CD14-positive monocyte (primary cell): ENCODE measurements at regions not wholly inside any gene's neighbourhood (a gene's known extent, or its start where the extent isn't known, plus 50 kb on each side); places are given as distances from the start of the nearest gene placed in this dataset.

Experiments
- DNase-seq, 3 donors: peaks; one replicate each; pipeline ENCODE4 v3.0.0-alpha.2; 2011 to 2022
- H2AFZ ChIP-seq: 2 replicates; pipeline ENCODE4 v1.6.0; 2012; ENCODE audit warnings: mild to moderate bottlenecking, low read depth, low read length, inconsistent platforms; ENCODE audit not compliant: insufficient read depth, poor library complexity, severe bottlenecking
- H3K27ac ChIP-seq, 2 donors: 1 replicate in 1 of 2; 2 replicates in 1 of 2; pipeline ENCODE4 v1.5.1; 2012 to 2013; ENCODE audit warnings: low read length in 2 of 2, control low read depth in 1 of 2, inconsistent platforms in 1 of 2, low read depth in 1 of 2, mild to moderate bottlenecking in 1 of 2
- H3K27me3 ChIP-seq, 2 donors: one replicate each; pipeline versions ENCODE4 v1.6.0 to v1.6.1; 2011 to 2013; ENCODE audit warnings: low read length in 2 of 2; ENCODE audit not compliant: control insufficient read depth in 2 of 2, insufficient read depth in 2 of 2
- H3K36me3 ChIP-seq, 2 donors: replicated peaks in 1 of 2; 1 replicate in 1 of 2; 2 replicates in 1 of 2; pipeline versions ENCODE4 v1.5.1 to v1.6.1; 2012 to 2013; ENCODE audit warnings: low read length in 2 of 2, control low read depth in 1 of 2, inconsistent platforms in 1 of 2, mild to moderate bottlenecking in 1 of 2; ENCODE audit not compliant: insufficient read depth in 2 of 2, control insufficient read depth in 1 of 2
- H3K4me1 ChIP-seq, 2 donors: 1 replicate in 1 of 2; 2 replicates in 1 of 2; pipeline versions ENCODE4 v1.5.1 to v1.6.1; 2012 to 2013; ENCODE audit warnings: low read length in 2 of 2, control low read depth in 1 of 2, inconsistent platforms in 1 of 2, mild to moderate bottlenecking in 1 of 2, moderate library complexity in 1 of 2; ENCODE audit not compliant: insufficient read depth in 2 of 2, control insufficient read depth in 1 of 2
- H3K4me2 ChIP-seq: replicated peaks from 2 replicates; pipeline ENCODE3; 2012; ENCODE audit warnings: low read length, moderate library complexity, mild to moderate bottlenecking; ENCODE audit not compliant: poor library complexity, severe bottlenecking; ENCODE audit errors: extremely low read depth
- H3K4me3 ChIP-seq, 3 experiments: fragments of 200-600 bp in 1 of 3; sonication (generic) in 1 of 3; replicated peaks in 1 of 3; 1 replicate in 2 of 3; 2 replicates in 1 of 3; pipeline ENCODE4 v1.5.1; 2011 to 2013; ENCODE audit warnings: low read length in 3 of 3, mild to moderate bottlenecking in 3 of 3, control low read depth in 2 of 3, low read depth in 2 of 3, inconsistent platforms in 1 of 3, moderate library complexity in 1 of 3
- H3K79me2 ChIP-seq: 2 replicates; pipeline ENCODE4 v1.6.0; 2012; ENCODE audit warnings: mild to moderate bottlenecking, control low read depth, inconsistent platforms, low read length, moderate library complexity; ENCODE audit not compliant: insufficient read depth
- H3K9ac ChIP-seq: 2 replicates; pipeline ENCODE4 v1.6.0; 2017; ENCODE audit warnings: low read length, mild to moderate bottlenecking; ENCODE audit not compliant: insufficient read depth, poor library complexity, severe bottlenecking
- H3K9me3 ChIP-seq, 2 donors: replicated peaks in 1 of 2; 1 replicate in 1 of 2; 2 replicates in 1 of 2; pipeline versions ENCODE4 v1.5.1 to v1.6.1; 2012 to 2013; ENCODE audit warnings: low read length in 2 of 2, control low read depth in 1 of 2; ENCODE audit not compliant: control insufficient read depth in 1 of 2, insufficient read depth in 1 of 2
- H4K20me1 ChIP-seq: 2 replicates; pipeline ENCODE4 v1.6.0; 2012; ENCODE audit warnings: mild to moderate bottlenecking, low read length, control low read depth, moderate library complexity; ENCODE audit not compliant: insufficient read depth
- H3K27ac Mint-ChIP-seq, 7 donors: one replicate each; pipeline ENCODE4 v1.8.0; 2020; ENCODE audit warnings: mild to moderate bottlenecking in 7 of 7, mixed read lengths in 7 of 7, moderate library complexity in 6 of 7, inconsistent platforms in 2 of 7
- H3K27me3 Mint-ChIP-seq, 3 donors: one replicate each; pipeline ENCODE4 v1.8.0; 2021 to 2022; ENCODE audit warnings: low read depth in 3 of 3, mild to moderate bottlenecking in 3 of 3, mixed read lengths in 3 of 3, moderate library complexity in 3 of 3, inconsistent platforms in 1 of 3
- H3K36me3 Mint-ChIP-seq, 2 donors: one replicate each; pipeline ENCODE4 v1.8.0; 2020; ENCODE audit warnings: mixed read lengths in 2 of 2, inconsistent platforms in 1 of 2, mild to moderate bottlenecking in 1 of 2
- H3K4me1 Mint-ChIP-seq: one replicate; pipeline ENCODE4 v1.8.0; 2020; ENCODE audit warnings: mild to moderate bottlenecking, mixed read lengths
- H3K4me3 Mint-ChIP-seq, 2 donors: one replicate each; pipeline ENCODE4 v1.8.0; 2020; ENCODE audit warnings: mild to moderate bottlenecking in 2 of 2, mixed read lengths in 2 of 2, moderate library complexity in 1 of 2
- H3K9me3 Mint-ChIP-seq, 7 donors: one replicate each; pipeline ENCODE4 v1.8.0; 2020 to 2022; ENCODE audit warnings: mixed read lengths in 7 of 7, mild to moderate bottlenecking in 6 of 7, moderate library complexity in 6 of 7, inconsistent platforms in 2 of 7
- WGBS: methylation state at CpG from one replicate; pipeline ENCODE4 v1.1.5; 2013; ENCODE audit warnings: missing lambda C conversion rate; ENCODE audit not compliant: insufficient coverage; 5-methylcytosine and 5-hydroxymethylcytosine counted together
- intact Hi-C, 2 donors: fragments of 100-400 bp; cut with micrococcal nuclease; formaldehyde crosslinking; loops; one replicate each; pipeline versions ENCODE4 v1.15.0 to v1.15.1; 2023
- TF ChIP-seq, protein P1 (sequence below): fragments of 200-600 bp; IDR thresholded peaks from one replicate; pipeline ENCODE4 v1.8.0; 2022; ENCODE audit warnings: antibody characterized with exemption, mild to moderate bottlenecking

DNA sequence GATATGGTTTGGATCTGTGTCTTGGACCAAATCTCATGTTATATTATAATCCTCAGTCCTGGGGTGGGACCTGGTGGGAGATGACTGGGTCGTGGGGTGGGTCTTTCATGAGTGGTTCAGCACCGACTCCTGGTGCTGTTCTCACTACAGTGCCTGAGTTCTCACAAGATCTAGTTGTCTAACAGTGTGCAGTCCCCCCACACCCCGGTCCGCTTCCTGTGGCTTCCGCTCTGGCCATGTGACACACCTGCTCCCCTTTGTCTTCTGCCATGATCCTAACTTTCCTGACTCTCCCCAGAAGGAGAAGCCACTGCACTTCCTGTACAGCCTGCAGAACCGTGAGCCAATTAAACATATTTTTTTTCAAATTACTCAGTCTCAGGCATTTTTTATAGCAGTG is 1262.2 kb downstream of the TMEM121 start:
- no peaks in the 10 kb centered on the region for H3K79me2 ChIP-seq
- no peaks in the 10 kb centered on the region for H3K4me1 ChIP-seq
- H3K27ac Mint-ChIP-seq = no peak overlapping the region
- no peak overlapping the region for H3K27ac ChIP-seq
- peaks cover 0 to 2% (median 0%) of the 10 kb centered on the region in 7 donors for H3K9me3 Mint-ChIP-seq
- 0% methylated on average over 4 of the region's 6 CpGs for WGBS
- no peaks in the 10 kb centered on the region for H3K36me3 ChIP-seq
- DNase-seq = no peak
- no peaks in the 10 kb centered on the region for H3K36me3 Mint-ChIP-seq
- H3K4me3 Mint-ChIP-seq = no peak overlapping the region
- no peaks in the 10 kb centered on the region for H4K20me1 ChIP-seq
- intact Hi-C loops = no loop called here
- TF ChIP-seq, protein P1, sequence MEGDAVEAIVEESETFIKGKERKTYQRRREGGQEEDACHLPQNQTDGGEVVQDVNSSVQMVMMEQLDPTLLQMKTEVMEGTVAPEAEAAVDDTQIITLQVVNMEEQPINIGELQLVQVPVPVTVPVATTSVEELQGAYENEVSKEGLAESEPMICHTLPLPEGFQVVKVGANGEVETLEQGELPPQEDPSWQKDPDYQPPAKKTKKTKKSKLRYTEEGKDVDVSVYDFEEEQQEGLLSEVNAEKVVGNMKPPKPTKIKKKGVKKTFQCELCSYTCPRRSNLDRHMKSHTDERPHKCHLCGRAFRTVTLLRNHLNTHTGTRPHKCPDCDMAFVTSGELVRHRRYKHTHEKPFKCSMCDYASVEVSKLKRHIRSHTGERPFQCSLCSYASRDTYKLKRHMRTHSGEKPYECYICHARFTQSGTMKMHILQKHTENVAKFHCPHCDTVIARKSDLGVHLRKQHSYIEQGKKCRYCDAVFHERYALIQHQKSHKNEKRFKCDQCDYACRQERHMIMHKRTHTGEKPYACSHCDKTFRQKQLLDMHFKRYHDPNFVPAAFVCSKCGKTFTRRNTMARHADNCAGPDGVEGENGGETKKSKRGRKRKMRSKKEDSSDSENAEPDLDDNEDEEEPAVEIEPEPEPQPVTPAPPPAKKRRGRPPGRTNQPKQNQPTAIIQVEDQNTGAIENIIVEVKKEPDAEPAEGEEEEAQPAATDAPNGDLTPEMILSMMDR = no peak
- H3K4me2 ChIP-seq = no peak overlapping the region
- H3K27me3 Mint-ChIP-seq = peaks cover 0 to 2% (median 2%) of the 10 kb centered on the region in 3 donors
- H3K9me3 ChIP-seq = no peaks in the 10 kb centered on the region
- no peak overlapping the region for H3K9ac ChIP-seq
- H3K4me3 ChIP-seq = no peak overlapping the region
- no peaks in the 10 kb centered on the region for H3K27me3 ChIP-seq
- H2AFZ ChIP-seq = no peak overlapping the region
- peaks cover 13% of the 10 kb centered on the region for H3K4me1 Mint-ChIP-seq

DNA sequence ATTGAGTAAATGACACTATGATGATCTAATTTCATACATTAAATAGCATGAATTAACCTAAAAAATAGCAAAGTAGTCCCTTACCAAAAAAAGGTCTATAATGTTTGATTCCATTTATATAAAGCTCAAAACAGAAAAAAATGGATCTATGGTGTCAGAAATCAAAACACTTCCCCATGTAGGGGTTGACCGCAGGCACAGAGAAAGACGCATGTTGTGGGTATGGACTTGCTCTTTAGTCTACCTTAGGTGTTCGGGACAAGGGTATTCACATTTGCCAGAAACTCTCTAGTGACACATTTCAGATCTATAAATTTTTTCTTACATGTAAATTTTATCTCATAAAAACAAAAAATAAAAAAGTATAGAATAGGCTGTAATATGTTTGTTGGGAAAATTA is 1262.9 kb downstream of the TMEM121 start:
- no peak overlapping the region for H2AFZ ChIP-seq
- no peak for DNase-seq
- TF ChIP-seq, protein P1 = no peak
- no peak overlapping the region for H3K4me3 ChIP-seq
- WGBS = no CpG with 5 or more reads among the region's 3 CpGs
- H3K27me3 ChIP-seq = no peaks in the 10 kb centered on the region
- Mint-ChIP-seq H3K9me3 (no peaks in the 10 kb centered on the region), H3K36me3 (no peaks in the 10 kb centered on the region), H3K27me3 (peaks cover 0 to 2% (median 2%) of the 10 kb centered on the region in 3 donors), H3K4me3 (no peak overlapping the region), H3K4me1 (peaks cover 13% of the 10 kb centered on the region), H3K27ac (no peak overlapping the region)
- H4K20me1 ChIP-seq = no peaks in the 10 kb centered on the region
- no peak overlapping the region for H3K9ac ChIP-seq
- no peak overlapping the region for H3K27ac ChIP-seq
- H3K9me3 ChIP-seq = no peaks in the 10 kb centered on the region
- intact Hi-C loops = no loop called here
- H3K4me1 ChIP-seq = no peaks in the 10 kb centered on the region
- H3K36me3 ChIP-seq = no peaks in the 10 kb centered on the region
- H3K79me2 ChIP-seq = no peaks in the 10 kb centered on the region
- no peak overlapping the region for H3K4me2 ChIP-seq
